ENCODE measurements at regions not wholly inside any gene's neighbourhood (a gene's known extent, or its start where the extent isn't known, plus 50 kb on each side); places are given as distances from the start of the nearest gene placed in this dataset.

DNA sequence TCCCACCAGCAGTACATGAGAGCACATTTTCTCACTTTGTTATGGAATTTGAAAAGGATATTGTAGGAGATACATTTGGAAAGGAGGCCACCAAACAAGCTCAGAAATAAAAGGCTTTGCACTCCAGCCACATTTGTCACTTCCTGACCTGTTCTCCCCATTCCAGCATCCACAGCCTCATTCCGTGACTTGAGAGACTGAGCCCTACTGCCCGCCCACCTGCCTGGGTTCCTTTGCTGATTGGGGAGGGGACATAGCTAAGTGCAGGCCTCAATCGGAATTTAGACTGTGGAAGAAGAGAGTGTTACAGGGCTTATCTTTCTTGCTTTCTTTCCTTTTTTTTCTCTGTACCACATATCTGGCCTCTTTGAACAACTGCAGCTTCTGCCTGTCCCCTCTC is 735.4 kb upstream of the TMEM132C start:
- no peak for DNase-seq (ENCODE audit: extremely low read depth, low read depth)
- no peak for TF ChIP-seq CTCF (IDR thresholded peaks at IDR 0.05; ENCODE audit: low read depth, low read length, missing control alignments)
- H3K4me3 ChIP-seq (replicated peaks; ENCODE audit: low read depth, low read length): no peak overlapping the region

DNA sequence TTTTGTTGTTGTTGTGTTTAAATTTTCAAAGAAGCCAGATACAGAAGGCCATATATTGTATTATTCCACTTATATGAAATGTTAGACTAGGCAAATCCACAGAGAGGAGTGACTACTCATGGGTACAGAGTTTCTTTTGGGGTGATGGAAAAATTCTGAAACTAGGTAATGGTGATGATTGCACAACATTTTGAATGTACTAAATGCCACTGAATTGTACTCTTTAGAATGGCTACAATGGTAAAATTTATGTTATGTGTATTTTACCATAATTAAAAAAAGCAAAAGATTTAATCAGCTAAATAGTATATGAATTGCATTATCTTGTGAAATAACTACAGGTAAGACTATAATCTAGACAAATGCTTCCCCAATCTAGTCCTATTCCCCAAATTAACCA is 733.6 kb upstream of the TMEM132C start:
- no peak for DNase-seq (ENCODE audit: extremely low read depth, low read depth)
- H3K4me3 ChIP-seq (replicated peaks; ENCODE audit: low read depth, low read length): no peak overlapping the region
- no peak for TF ChIP-seq CTCF (IDR thresholded peaks at IDR 0.05; ENCODE audit: low read depth, low read length, missing control alignments)

GRCh38 chr12:127536833-127537428 is 730.0 kb upstream of the TMEM132C start:
- DNase-seq (ENCODE audit: extremely low read depth, low read depth): no peak
- H3K4me3 ChIP-seq (replicated peaks; ENCODE audit: low read depth, low read length): no peak overlapping the region
- TF ChIP-seq CTCF (IDR thresholded peaks at IDR 0.05; ENCODE audit: low read depth, low read length, missing control alignments): no peak

DNA sequence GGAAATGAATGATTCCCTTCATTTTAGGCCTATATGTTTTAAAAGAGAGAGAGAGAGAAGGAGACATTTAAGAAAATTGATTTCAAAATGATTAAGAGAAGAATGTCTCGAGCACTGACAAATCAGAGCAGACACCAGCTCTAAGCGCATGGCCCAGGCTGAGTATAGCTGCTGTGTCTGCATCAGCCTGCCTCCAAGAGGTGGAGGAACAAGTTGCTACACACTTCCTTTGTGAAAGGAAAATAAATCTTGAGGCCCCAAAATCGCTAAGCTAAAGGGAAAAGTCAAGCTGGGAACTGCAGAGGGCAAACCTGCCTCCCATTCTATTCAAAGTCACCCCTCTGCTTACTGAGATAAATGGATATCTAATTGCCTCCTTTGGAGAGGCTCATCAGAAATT is 728.7 kb upstream of the TMEM132C start:
- no peak for TF ChIP-seq CTCF (IDR thresholded peaks at IDR 0.05; ENCODE audit: low read depth, low read length, missing control alignments)
- no peak for DNase-seq (ENCODE audit: extremely low read depth, low read depth)
- H3K4me3 ChIP-seq (replicated peaks; ENCODE audit: low read depth, low read length): no peak overlapping the region

DNA sequence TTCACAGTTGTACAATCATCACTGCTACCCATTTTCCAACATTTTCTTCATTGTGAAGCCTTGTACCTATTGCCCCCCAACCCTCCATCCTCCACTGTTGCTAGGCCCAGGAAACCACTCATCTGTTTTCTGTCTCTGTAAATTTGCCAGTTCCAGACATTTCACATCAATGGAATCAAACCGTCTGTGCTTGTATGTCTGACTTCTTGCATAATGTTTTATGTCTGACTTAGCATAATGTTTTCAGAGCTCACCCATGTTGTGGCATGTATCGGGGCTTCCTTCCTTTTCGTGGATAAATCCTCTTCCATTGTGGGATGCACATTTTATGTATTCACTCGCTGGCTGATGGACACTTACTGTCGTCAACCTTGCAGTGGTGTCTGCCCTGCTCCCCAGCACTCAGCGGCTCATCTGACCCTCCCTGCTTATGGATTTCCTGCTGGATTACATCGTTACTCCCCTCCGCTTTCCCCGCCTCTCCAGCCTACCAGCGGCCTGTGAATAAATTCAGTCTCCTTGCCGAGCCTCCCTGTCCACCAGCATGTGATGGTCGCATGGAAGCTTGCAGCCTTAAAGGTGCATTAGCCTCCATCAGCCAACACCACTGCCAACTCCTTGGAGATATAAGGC is 727.6 kb upstream of the TMEM132C start:
- TF ChIP-seq CTCF (IDR thresholded peaks at IDR 0.05; ENCODE audit: low read depth, low read length, missing control alignments): no peak
- DNase-seq (ENCODE audit: extremely low read depth, low read depth): no peak

DNA sequence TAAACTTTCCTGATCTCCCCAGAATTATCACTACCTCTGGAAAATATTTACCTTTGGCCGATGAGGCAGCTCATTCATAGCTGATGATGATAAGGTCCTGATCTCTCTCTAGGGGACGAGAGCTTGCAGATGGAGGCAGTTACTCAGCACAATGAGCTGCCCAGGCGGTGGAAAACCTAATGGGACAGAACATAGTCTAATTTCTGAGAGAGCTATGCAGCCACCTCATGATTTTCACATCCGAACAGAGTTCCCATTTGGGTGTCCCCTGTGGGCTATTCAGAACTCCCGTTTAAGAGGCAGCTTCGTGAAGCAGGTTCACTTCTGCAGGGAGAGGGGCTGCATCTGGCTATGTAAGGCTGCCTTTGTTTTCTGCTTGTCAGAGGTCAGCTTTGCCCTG is 724.6 kb upstream of the TMEM132C start:
- no peak for TF ChIP-seq CTCF (IDR thresholded peaks at IDR 0.05; ENCODE audit: low read depth, low read length, missing control alignments)
- no peak for DNase-seq (ENCODE audit: extremely low read depth, low read depth)
- H3K4me3 ChIP-seq (replicated peaks; ENCODE audit: low read depth, low read length): no peak overlapping the region

More for the DNA sequence above, 727.6 kb upstream of the TMEM132C start:
- no peak overlapping the region for H3K4me3 ChIP-seq (replicated peaks; ENCODE audit: low read depth, low read length)

DNA sequence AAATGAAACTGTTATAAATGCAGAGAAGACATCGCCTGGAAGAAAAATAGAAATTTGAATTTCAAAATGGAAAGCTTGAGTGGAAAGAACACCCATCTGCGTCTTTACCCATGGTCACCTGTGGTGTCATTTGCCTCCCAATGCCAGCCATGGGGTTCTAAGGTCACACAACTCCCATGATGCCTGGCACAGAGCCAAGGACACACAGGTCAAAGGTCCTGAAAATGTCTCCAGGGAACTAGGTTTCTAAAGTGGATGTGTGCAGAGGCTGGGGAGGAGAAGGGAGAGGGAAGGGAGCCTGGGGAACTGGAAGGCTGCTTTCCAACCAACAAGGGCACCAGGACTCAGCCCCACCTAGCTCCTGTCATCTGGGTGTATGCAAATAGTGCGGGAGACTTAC is 724.0 kb upstream of the TMEM132C start:
- no peak overlapping the region for H3K4me3 ChIP-seq (replicated peaks; ENCODE audit: low read depth, low read length)
- DNase-seq (ENCODE audit: extremely low read depth, low read depth): no peak

More for the DNA sequence above, 724.0 kb upstream of the TMEM132C start:
- no peak for TF ChIP-seq CTCF (IDR thresholded peaks at IDR 0.05; ENCODE audit: low read depth, low read length, missing control alignments)
